ENCODE measurements at regions not wholly inside any gene's neighbourhood (a gene's known extent, or its start where the extent isn't known, plus 50 kb on each side); places are given as distances from the start of the nearest gene placed in this dataset.

- no peak for DNase-seq (ENCODE audit: low spot score)
These were observed 53.3 kb upstream of the CDKN3 start for GRCh38 chr14:54343272-54344121.

GRCh38 chr14:54344445-54344844, 52.4 kb upstream of the CDKN3 start:
- DNase-seq (ENCODE audit: low spot score) = no peak

- DNase-seq (ENCODE audit: low spot score) = no peak
These were observed 50.5 kb upstream of the CDKN3 start for GRCh38 chr14:54346257-54346656.

Measured in ureter (tissue), 1 donor.